WI38 (cell line): ENCODE measurements at regions not wholly inside any gene's neighbourhood (a gene's known extent, or its start where the extent isn't known, plus 50 kb on each side); places are given as distances from the start of the nearest gene placed in this dataset.

Experiments
- H3K4me3 ChIP-seq: 2 replicates; pipeline ENCODE4 v1.5.1; 2011; ENCODE audit warnings: low read depth, mild to moderate bottlenecking, control low read depth, low read length
- TF ChIP-seq, protein P1 (sequence below): IDR thresholded peaks from 2 replicates; pipeline ENCODE4 v1.5.1; 2012; ENCODE audit warnings: low read depth, mild to moderate bottlenecking, control low read depth, low read length

DNA sequence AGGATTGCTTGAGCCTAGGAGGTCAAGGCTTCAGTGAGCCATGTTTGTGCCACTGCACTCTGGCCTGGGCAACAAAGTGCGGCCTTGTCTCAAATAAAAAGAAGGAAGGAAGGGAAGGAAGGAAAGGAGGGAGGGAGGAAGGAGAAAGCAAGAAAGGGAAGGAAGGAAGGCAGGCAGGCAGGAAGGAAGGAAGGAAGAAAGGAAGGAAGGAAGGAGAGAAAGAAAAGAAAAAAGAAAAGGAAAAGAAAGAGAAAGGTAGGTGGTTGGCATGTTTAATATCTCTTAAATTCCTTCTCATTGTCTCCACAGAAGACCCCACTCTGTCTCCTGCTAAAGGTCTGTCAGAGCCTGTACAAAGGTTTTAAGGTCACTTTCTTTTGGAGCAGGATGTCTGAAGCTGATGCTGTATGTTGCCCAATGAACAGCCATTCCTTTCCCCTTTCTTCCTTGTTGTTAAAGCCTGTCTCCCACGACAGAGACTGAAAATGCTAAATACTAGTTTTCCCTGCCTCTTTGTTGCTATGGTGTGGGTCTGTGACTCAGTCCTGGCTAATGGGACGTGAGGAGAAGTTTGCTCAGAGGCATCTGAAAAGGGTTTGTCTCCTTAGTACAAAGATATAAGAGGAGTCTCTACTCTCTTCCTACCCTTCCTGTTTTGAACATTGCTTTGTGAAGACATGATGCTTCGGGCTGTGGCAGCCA lies 213.3 kb downstream of the PCSK1 start:
- TF ChIP-seq, protein P1, sequence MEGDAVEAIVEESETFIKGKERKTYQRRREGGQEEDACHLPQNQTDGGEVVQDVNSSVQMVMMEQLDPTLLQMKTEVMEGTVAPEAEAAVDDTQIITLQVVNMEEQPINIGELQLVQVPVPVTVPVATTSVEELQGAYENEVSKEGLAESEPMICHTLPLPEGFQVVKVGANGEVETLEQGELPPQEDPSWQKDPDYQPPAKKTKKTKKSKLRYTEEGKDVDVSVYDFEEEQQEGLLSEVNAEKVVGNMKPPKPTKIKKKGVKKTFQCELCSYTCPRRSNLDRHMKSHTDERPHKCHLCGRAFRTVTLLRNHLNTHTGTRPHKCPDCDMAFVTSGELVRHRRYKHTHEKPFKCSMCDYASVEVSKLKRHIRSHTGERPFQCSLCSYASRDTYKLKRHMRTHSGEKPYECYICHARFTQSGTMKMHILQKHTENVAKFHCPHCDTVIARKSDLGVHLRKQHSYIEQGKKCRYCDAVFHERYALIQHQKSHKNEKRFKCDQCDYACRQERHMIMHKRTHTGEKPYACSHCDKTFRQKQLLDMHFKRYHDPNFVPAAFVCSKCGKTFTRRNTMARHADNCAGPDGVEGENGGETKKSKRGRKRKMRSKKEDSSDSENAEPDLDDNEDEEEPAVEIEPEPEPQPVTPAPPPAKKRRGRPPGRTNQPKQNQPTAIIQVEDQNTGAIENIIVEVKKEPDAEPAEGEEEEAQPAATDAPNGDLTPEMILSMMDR: no peak
- H3K4me3 ChIP-seq: no peak overlapping the region

DNA sequence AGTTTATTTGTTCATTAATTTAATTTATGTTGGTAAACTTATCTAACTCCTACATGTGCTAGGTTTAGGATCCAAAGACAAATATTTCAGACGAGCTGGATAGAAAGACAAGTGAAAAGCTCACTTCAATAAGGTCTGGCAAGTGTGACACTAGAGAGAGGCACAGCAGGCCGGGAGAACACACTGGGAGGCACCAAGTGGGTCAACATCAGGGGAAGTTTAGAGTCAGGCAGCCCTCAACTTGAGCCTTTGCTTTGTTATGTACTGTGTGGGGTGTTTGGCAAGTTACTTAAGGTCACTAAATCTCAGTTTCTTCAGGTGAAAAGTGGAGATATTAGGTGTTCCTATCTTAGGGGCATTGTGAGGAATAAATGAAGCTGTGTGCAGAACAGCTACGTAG lies 214.4 kb downstream of the PCSK1 start:
- H3K4me3 ChIP-seq: no peak overlapping the region
- TF ChIP-seq, protein P1: no peak

DNA sequence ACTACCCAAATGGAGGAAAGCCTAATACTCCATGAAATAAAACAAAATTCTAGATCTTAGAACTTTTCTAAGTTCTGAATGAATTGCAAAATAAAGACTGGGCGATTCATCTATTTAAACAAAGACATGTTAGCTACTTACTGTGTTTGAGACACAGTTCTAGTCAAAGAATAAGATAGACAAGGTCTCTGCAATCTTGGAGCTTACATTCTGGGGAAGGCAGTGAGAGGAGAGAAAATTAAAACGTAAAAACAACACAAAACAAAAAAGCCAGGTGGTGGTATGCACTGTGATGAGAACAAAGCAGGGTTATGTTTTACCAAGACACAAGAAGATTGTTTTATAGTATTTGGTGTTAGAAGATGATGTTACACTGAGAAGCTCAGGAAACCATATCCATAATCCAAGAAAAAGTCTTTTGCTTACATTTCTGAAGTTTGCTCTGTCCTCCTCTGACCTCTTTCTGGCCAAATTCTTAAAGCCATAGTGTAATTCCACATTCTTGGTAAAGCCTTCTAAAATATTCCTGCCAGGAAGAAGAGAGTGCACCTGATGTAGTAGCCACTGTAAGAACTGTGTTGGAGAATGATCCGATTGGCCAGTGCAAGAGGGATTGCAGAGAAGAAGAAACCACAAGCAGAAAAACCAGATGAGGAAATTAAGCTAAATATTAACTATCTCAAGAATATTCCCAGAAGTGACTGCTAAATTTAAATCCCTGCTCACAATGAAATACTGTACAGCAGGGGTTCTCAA lies 218.4 kb downstream of the PCSK1 start:
- no peak overlapping the region for H3K4me3 ChIP-seq
- TF ChIP-seq, protein P1: no peak

DNA sequence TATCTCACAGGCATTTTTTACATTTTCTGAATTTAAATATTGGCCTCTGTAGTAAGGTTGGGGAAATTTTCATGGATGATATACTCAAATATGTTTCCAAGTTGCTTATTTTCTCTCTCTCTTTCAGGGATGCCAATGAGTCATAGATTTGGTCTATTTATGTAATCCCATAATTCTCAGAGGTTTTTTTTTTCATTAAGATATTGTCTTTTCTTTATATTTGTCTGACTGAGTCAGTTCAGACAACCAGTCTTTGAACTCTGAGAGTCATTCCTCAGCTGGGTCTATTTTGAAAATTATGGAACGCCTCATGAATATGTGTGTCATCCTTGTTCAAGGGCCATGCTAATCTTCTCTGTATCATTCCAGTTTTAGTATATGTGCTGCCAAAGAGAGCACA lies 223.2 kb downstream of the PCSK1 start:
- H3K4me3 ChIP-seq: no peak overlapping the region
- TF ChIP-seq, protein P1: no peak

DNA sequence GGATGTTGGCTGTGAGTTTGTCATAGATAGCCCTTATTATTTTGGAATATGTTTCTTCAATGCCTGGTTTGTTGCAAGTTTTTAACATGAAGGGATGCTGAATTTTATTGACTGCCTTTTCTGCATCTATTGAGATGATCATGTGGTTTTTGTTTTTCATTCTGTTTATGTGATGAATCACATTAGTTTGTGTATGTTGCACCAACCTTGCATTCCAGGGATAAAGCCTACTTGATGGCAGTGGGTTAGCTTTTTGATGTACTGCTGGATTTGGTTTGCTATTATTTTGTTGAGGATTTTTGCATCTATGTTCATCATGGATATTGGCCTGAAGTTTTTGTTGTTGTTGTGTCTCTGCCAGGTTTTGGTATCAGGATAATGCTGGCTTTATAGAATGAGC lies 225.6 kb downstream of the PCSK1 start:
- no peak overlapping the region for H3K4me3 ChIP-seq
- TF ChIP-seq, protein P1: no peak

DNA sequence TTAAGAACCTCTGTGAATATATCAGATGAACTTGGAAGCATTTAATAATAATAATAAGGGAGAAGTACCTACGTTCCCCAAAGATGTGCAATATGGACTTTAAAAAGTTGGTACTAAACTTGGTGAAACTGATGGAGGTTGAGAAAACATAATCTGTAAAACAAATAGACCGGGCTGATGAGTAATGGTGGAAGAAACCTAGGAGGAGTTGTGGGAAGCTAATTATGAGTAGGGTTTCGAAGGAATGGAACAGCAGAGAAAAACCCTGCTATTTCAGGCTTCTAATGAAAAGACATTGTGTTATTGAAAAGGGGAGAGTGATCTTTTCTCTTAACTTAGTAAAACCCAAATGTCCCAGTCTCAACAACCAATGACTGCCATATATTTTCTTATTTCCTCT lies 229.3 kb downstream of the PCSK1 start:
- H3K4me3 ChIP-seq: no peak overlapping the region

More for the DNA sequence above, 229.3 kb downstream of the PCSK1 start:
- TF ChIP-seq, protein P1: no peak
